Activated T-cell treated with anti-CD3 and anti-CD28 coated beads, Interleukin-2, amount 50 U/mL, for 72 hours (primary cell): ENCODE measurements at regions not wholly inside any gene's neighbourhood (a gene's known extent, or its start where the extent isn't known, plus 50 kb on each side); places are given as distances from the start of the nearest gene placed in this dataset.
"Not testable (repeated sequence)": the region's sequence is repeated elsewhere in the genome, so short reads cannot be mapped to it uniquely, and the experiment has no call there.

ENCODE experiments used
- ATAC-seq, 2 donors: fragments of 150-1000 bp; cut with Tn5 transposase; replicated peaks in 1 of 2; 2 replicates each; pipeline ENCODE4 v1.10.0; 2021; ENCODE audit warnings: moderate library complexity in 2 of 2, mild to moderate bottlenecking in 1 of 2
- DNase-seq, 2 donors: peaks; one replicate each; pipeline ENCODE4 v3.0.0; 2021 to 2022; ENCODE audit warnings: mixed read lengths in 1 of 2
- H3K27ac Mint-ChIP-seq: one replicate; pipeline ENCODE4 v1.8.0; 2022; ENCODE audit warnings: mild to moderate bottlenecking, moderate library complexity, mixed read lengths
- H3K27me3 Mint-ChIP-seq: one replicate; pipeline ENCODE4 v1.8.0; 2022; ENCODE audit warnings: low read depth, mixed read lengths
- H3K36me3 Mint-ChIP-seq, 2 donors: one replicate each; pipeline ENCODE4 v1.8.0; 2022; ENCODE audit warnings: mixed read lengths in 2 of 2, mild to moderate bottlenecking in 1 of 2; ENCODE audit not compliant: insufficient read depth in 2 of 2
- H3K4me1 Mint-ChIP-seq: one replicate; pipeline ENCODE4 v1.8.0; 2022; ENCODE audit warnings: low read depth, mixed read lengths
- H3K4me3 Mint-ChIP-seq, 2 donors: one replicate each; pipeline ENCODE4 v1.8.0; 2022; ENCODE audit warnings: mild to moderate bottlenecking in 2 of 2, mixed read lengths in 2 of 2, moderate library complexity in 2 of 2
- H3K9me3 Mint-ChIP-seq, 2 donors: one replicate each; pipeline ENCODE4 v1.8.0; 2022; ENCODE audit warnings: mixed read lengths in 2 of 2

GRCh38 chr9:103611950-103612349 is 482.2 kb upstream of the SMC2 start:
- DNase-seq, H3K4me1 Mint-ChIP-seq, H3K36me3 Mint-ChIP-seq, H3K27ac Mint-ChIP-seq, H3K27me3 Mint-ChIP-seq, H3K4me3 Mint-ChIP-seq, ATAC-seq, H3K9me3 Mint-ChIP-seq: not testable (repeated sequence)

GRCh38 chr9:103615994-103616393 is 478.1 kb upstream of the SMC2 start:
- H3K27ac Mint-ChIP-seq, result no peak overlapping the region

GRCh38 chr9:103617046-103617445 is 477.1 kb upstream of the SMC2 start:
- no peak overlapping the region for H3K4me3 Mint-ChIP-seq
- no peak for DNase-seq
- peaks cover 2% of the 10 kb centered on the region in 2 donors for H3K9me3 Mint-ChIP-seq
- no peaks in the 10 kb centered on the region for H3K4me1 Mint-ChIP-seq
- no peak for ATAC-seq
- H3K27ac Mint-ChIP-seq, result no peak overlapping the region
- peaks cover 0 to 4% of the 10 kb centered on the region in 2 donors for H3K36me3 Mint-ChIP-seq
- no peaks in the 10 kb centered on the region for H3K27me3 Mint-ChIP-seq

More at GRCh38 chr9:103615994-103616393, 478.1 kb upstream of the SMC2 start:
- H3K27me3 Mint-ChIP-seq, result no peaks in the 10 kb centered on the region
- peaks cover 0 to 4% of the 10 kb centered on the region in 2 donors for H3K36me3 Mint-ChIP-seq
- no peak overlapping the region for H3K4me3 Mint-ChIP-seq
- no peaks in the 10 kb centered on the region for H3K4me1 Mint-ChIP-seq
- no peak for ATAC-seq
- H3K9me3 Mint-ChIP-seq, result peaks cover 2% of the 10 kb centered on the region in 2 donors
- DNase-seq, result no peak

GRCh38 chr9:103625161-103625804 is 468.8 kb upstream of the SMC2 start:
- H3K4me3 Mint-ChIP-seq, result no peak overlapping the region
- no peaks in the 10 kb centered on the region for H3K36me3 Mint-ChIP-seq
- ATAC-seq, result no peak
- no peak overlapping the region for H3K27ac Mint-ChIP-seq
- peaks cover 0 to 6% of the 10 kb centered on the region in 2 donors for H3K9me3 Mint-ChIP-seq
- no peaks in the 10 kb centered on the region for H3K4me1 Mint-ChIP-seq
- DNase-seq, result no peak
- H3K27me3 Mint-ChIP-seq, result no peaks in the 10 kb centered on the region

GRCh38 chr9:103627731-103628130 is 466.4 kb upstream of the SMC2 start:
- H3K4me3 Mint-ChIP-seq, result no peak overlapping the region
- H3K36me3 Mint-ChIP-seq, result no peaks in the 10 kb centered on the region
- no peaks in the 10 kb centered on the region for H3K4me1 Mint-ChIP-seq
- no peak for DNase-seq
- H3K9me3 Mint-ChIP-seq, result peaks cover 2 to 8% of the 10 kb centered on the region in 2 donors
- no peak overlapping the region for H3K27ac Mint-ChIP-seq
- no peaks in the 10 kb centered on the region for H3K27me3 Mint-ChIP-seq
- ATAC-seq, result no peak

- Mint-ChIP-seq H3K27me3 (no peaks in the 10 kb centered on the region), H3K4me1 (no peaks in the 10 kb centered on the region), H3K9me3 (peaks cover 4% of the 10 kb centered on the region in 2 donors), H3K27ac (no peak overlapping the region), H3K4me3 (no peak overlapping the region), H3K36me3 (no peaks in the 10 kb centered on the region)
- ATAC-seq (no peak), DNase-seq (no peak)
These were observed 445.0 kb upstream of the SMC2 start for GRCh38 chr9:103649086-103649485.

GRCh38 chr9:103658156-103658555 is 436.0 kb upstream of the SMC2 start:
- DNase-seq (no peak), ATAC-seq (no peak)
- no peak overlapping the region for H3K4me3 Mint-ChIP-seq
- no peaks in the 10 kb centered on the region for H3K4me1 Mint-ChIP-seq
- H3K9me3 Mint-ChIP-seq, result peaks cover 1 to 5% of the 10 kb centered on the region in 2 donors
- no peaks in the 10 kb centered on the region for H3K27me3 Mint-ChIP-seq
- no peak overlapping the region for H3K27ac Mint-ChIP-seq
- H3K36me3 Mint-ChIP-seq, result peaks cover 0 to 2% of the 10 kb centered on the region in 2 donors

GRCh38 chr9:103660830-103661229 is 433.3 kb upstream of the SMC2 start:
- no peak overlapping the region for H3K27ac Mint-ChIP-seq
- ATAC-seq, result no peak
- H3K4me3 Mint-ChIP-seq, result no peak overlapping the region
- H3K27me3 Mint-ChIP-seq, result no peaks in the 10 kb centered on the region
- H3K9me3 Mint-ChIP-seq, result peaks cover 1 to 5% of the 10 kb centered on the region in 2 donors
- H3K4me1 Mint-ChIP-seq, result no peaks in the 10 kb centered on the region
- peaks cover 0 to 2% of the 10 kb centered on the region in 2 donors for H3K36me3 Mint-ChIP-seq
- DNase-seq, result no peak

GRCh38 chr9:103661663-103662062 is 432.4 kb upstream of the SMC2 start:
- no peaks in the 10 kb centered on the region for H3K4me1 Mint-ChIP-seq
- H3K36me3 Mint-ChIP-seq, result peaks cover 0 to 2% of the 10 kb centered on the region in 2 donors
- H3K4me3 Mint-ChIP-seq, result no peak overlapping the region
- no peaks in the 10 kb centered on the region for H3K27me3 Mint-ChIP-seq
- ATAC-seq (no peak), DNase-seq (no peak)
- no peak overlapping the region for H3K27ac Mint-ChIP-seq
- H3K9me3 Mint-ChIP-seq, result peaks cover 0 to 5% of the 10 kb centered on the region in 2 donors

- Mint-ChIP-seq H3K36me3 (no peaks in the 10 kb centered on the region), H3K9me3 (peaks cover 2% of the 10 kb centered on the region in 2 donors), H3K27ac (no peak overlapping the region), H3K27me3 (no peaks in the 10 kb centered on the region), H3K4me3 (no peak overlapping the region), H3K4me1 (no peaks in the 10 kb centered on the region)
- DNase-seq, result no peak
- ATAC-seq, result no peak
These were observed 424.8 kb upstream of the SMC2 start for GRCh38 chr9:103669296-103669695.

- ATAC-seq (no peak), DNase-seq (no peak)
- H3K36me3 Mint-ChIP-seq, result no peaks in the 10 kb centered on the region
- H3K27ac Mint-ChIP-seq, result no peak overlapping the region
- no peaks in the 10 kb centered on the region for H3K27me3 Mint-ChIP-seq
- peaks cover 2% of the 10 kb centered on the region in 2 donors for H3K9me3 Mint-ChIP-seq
- no peak overlapping the region for H3K4me3 Mint-ChIP-seq
- H3K4me1 Mint-ChIP-seq, result no peaks in the 10 kb centered on the region
These were observed 419.8 kb upstream of the SMC2 start for GRCh38 chr9:103674271-103674670.

- Mint-ChIP-seq H3K4me3 (no peak overlapping the region), H3K9me3 (peaks cover 0 to 2% of the 10 kb centered on the region in 2 donors), H3K36me3 (no peaks in the 10 kb centered on the region), H3K27me3 (no peaks in the 10 kb centered on the region), H3K4me1 (no peaks in the 10 kb centered on the region), H3K27ac (no peak overlapping the region)
- no peak for ATAC-seq
- no peak for DNase-seq
These were observed 413.5 kb upstream of the SMC2 start for GRCh38 chr9:103680581-103680980.

- Mint-ChIP-seq H3K9me3 (peaks cover 0 to 2% of the 10 kb centered on the region in 2 donors), H3K36me3 (no peaks in the 10 kb centered on the region), H3K4me1 (no peaks in the 10 kb centered on the region), H3K27me3 (no peaks in the 10 kb centered on the region), H3K4me3 (no peak overlapping the region), H3K27ac (no peak overlapping the region)
- DNase-seq, result no peak
- ATAC-seq, result no peak
These were observed 412.7 kb upstream of the SMC2 start for GRCh38 chr9:103681435-103681834.
